NCI-H1417 treated with DMSO at 0.1 percent for 48 hours (cell line): ENCODE measurements at regions not wholly inside any gene's neighbourhood (a gene's known extent, or its start where the extent isn't known, plus 50 kb on each side); places are given as distances from the start of the nearest gene placed in this dataset.

Experiments used
- DNase-seq: peaks from one replicate; lab custom pipeline; 2025; lab: John Stamatoyannopoulos, UW

- no peak for DNase-seq
Observed at GRCh38 chr3:182078316-182078715, 366.6 kb downstream of the SOX2 start.

DNA sequence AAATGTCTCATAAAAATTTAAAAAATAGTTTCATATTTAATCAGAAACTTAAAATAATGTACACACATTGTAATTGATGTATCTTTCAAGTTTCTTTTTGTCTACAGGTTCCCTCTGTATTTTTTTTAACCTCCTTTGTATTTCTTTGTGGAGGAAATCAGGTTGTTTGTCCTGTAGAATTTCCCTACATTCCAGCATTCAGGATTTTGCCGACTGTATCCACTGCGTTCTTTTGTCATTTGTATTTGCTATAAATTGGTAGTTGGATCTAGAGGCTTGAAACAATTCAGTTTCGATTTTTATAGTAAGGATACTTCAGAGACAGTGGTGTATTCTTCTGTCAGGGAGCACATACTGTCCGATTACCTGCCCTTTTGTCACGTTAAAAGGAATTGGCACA lies 367.2 kb downstream of the SOX2 start:
- DNase-seq: no peak

DNA sequence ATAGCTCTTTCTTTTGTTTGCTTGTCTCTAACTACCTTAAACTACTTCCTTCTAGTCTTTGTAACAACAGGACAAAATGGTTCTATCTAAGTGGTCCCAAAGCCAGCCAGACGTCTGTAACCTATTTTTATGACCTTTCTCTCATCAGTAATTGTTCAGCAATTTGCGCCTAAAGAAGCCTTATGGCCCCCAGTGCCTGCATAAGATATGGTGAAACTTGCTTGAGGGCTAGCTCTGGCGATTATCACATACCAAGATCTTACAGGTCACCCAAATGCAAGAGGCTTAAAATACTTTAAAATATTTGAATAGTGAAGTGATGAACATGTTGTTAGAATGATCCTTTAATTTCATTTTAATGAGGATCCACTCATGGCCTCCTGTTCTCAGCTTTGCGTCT lies 369.4 kb downstream of the SOX2 start:
- DNase-seq: no peak

- DNase-seq: no peak
Observed at GRCh38 chr3:182083112-182083511, 371.4 kb downstream of the SOX2 start.

DNA sequence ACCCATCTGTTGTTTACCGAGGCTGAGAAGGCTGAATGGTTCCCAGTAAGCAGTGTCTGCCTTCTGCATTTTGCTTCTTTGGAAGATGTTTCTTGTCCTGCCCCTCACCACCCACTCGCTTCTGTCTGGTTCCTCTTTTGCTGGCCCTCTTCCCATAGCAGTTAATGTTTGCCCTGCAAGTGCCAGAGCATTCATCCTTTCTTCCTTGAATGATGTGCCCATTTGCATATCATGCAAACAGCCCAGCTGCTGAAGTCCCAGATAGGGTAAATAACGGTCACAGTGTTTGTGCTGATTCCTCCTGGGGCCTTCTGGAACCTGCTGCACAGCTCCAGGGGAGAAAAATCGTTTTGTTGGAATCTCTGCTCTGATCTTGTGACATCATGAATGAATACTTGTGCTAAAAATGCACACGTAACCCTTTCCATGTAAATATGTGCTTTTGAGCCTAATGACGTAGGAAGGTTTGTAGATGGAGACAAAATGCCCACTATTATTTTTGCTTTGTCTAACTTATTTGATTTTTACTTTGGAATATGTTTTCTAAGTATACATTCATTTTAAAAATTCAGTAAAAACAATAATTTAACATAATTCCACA lies 381.0 kb downstream of the SOX2 start:
- DNase-seq: no peak

DNA sequence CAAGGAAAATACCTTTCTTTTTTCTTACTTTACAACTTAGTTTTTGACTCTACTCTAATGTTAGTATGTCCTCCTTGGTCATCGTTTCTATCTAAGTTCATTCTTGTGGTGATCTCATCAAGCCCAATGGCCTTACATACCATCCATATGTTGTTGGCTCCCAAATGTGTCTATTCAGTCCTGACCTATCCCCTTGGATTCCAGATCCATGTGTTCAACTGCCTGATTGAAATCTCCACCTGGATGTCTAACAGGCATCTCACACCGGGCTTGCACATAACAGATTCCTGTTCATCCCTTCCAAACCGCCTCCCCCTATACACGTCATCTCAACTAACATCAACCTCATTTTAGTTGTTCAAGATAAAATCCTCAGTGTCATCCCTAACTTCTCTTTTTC lies 382.6 kb downstream of the SOX2 start:
- no peak for DNase-seq

DNA sequence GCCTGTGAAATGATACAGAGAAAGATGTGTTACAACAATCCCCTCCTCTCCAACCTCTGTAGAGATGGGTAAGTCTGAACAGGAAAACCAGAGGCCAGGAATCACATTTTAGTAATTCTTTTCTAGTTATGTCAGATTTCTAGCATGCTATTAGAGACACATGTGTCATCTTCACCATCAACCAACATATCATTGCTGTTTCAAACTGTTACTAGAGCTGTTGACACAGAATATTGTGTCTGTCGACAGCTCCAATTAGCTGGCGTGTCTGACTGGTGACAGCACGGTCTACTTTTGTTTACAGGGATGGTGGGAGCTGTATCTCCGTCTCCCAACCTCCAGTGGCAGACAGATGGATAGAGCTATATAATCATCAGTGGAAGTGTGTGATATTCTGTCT lies 393.2 kb downstream of the SOX2 start:
- no peak for DNase-seq

- DNase-seq: no peak
Observed at GRCh38 chr3:182105875-182106274, 394.1 kb downstream of the SOX2 start.

GRCh38 chr3:182108371-182108770 lies 396.6 kb downstream of the SOX2 start:
- no peak for DNase-seq

DNA sequence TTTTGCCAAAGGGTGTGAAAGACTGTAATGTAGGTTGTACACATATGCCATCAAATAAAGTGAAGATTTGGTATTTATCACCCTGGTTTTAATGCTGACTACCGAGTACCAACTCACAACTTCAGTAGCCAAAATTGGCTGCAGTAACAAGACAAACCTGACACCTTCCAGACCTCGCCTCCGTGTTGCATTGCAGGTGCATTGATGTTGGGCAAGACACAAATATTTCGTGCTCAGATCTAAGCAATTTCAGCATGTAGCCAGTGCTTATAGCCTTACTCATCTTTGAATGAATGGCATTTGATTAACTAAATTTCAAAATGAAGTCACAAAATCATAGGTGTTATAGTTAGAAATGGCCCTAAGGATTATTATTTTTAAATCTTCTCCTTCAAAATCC lies 400.2 kb downstream of the SOX2 start:
- no peak for DNase-seq

DNA sequence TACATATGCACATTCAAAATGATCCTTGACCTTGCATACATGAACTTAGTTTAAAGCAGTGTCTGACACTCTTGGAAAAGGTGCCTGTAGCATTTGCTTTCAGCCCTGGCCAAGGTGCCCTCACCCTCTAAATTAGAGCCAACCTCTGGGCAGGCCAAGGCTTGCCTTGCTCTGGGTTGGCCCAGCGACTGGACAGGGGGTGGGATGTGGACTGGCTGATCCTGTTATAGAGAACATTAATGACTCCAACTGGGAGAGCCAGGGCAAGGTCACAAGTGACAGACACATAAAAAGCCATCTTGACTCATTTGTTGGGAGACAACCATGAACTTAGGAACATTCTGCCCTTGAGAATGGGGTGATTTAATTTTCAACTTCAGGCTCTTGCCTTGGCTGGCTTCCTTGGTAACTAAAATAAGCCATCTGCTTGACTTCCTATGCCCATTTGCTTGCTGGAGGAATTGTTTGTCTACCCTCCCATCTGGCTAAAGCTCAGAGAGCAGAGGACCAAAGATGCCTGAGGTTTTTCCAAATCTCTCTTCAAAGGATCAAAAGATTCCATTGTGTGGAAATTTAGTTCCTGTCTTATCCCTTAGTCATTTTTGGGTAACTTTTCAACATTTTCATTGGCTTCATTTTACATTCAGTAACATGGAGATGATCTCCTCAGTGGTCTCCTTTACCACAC lies 403.7 kb downstream of the SOX2 start:
- DNase-seq: no peak

GRCh38 chr3:182116386-182116785 lies 404.7 kb downstream of the SOX2 start:
- no peak for DNase-seq

DNA sequence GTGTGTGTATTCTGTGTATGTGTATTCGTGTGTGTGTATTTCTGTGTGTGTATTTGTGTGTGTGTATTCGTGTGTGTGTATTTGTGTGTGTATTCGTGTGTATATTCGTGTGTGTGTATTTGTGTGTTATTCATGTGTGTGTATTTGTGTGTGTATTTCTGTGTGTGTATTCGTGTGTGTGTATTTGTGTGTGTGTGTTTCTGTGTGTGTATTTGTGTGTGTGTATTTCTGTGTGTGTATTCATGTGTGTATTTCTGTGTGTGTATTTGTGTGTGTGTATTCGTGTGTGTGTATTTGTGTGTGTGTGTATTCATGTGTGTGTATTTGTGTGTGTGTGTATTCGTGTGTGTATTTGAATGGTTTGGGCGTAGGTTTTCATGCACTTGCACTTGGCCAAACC lies 405.4 kb downstream of the SOX2 start:
- no peak for DNase-seq

DNA sequence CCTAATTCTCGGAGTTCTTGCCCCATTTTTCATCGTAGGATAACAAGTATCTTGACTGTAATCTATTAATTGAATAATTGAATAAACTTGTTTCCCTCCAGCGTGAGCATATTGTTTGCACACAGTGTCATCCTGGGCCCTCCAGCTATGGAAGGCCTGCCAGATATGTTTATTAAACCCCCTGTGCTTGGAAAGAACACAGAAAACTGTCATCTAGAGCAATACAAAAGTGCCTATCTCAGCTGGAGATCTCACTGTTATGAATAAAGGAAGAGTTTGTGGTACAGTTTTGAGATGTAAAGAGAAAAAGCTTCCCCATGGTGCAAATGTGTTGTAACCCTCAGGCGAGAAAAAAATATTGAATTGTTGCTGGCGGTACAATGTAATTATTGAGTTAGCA lies 405.9 kb downstream of the SOX2 start:
- DNase-seq: peak; percentile 63

- DNase-seq: no peak
Observed at GRCh38 chr3:182118066-182118465, 406.3 kb downstream of the SOX2 start.

- no peak for DNase-seq
Observed at GRCh38 chr3:182121401-182121800, 409.7 kb downstream of the SOX2 start.

DNA sequence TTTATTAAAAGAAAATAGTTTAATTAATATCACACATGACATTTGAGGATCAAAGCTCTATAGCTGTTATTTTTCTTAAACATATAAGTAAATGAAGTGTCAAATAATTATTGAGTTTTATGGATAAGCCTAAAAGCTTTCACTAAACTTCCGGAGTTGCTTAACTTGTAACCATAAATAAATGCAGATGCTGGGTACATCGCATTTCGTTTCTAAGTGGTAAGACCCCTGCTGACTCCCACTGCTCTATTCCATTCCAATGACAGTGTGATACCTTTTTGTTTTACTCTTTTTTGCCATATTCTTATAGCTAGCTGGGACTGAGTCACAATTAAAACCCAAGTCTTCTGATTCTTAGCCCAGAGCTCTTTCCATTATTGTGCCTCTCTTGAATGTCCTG lies 411.1 kb downstream of the SOX2 start:
- no peak for DNase-seq

DNA sequence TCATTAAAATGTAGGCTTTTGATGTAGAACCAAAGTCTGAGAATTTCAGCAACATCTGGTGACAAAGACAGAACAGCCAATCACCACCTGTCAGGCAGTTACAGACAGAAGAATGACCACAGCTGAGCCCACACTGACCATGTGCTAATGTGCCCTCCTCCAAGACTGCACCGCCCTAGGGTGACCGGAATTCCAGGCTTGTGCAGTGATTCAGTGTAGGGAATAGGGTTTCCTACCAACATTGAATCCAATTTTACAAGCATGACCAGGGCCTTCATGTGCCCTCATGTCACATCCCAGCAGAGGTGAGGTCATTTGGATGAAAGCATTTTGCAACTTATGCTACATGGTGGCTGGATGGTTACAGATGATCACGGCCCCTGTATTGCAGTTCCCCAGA lies 412.5 kb downstream of the SOX2 start:
- DNase-seq: no peak

DNA sequence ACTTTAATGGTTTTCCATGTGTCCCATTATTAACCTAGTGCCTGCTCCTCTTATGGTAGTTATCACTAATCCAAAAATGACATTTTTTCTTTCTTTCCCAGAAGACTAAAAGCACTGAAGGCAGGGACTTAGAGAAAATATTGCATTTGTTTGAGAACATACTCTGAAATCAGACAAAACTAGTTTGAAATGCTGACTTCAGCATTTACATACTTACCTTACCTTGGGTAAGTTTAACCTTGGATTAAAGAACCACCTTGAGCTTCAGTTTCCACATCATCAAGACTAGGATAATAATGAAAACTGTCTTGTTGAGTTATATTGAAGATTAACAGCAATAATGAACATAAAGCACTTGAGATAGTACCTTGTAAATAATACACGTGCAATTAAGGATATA lies 413.0 kb downstream of the SOX2 start:
- DNase-seq: no peak

DNA sequence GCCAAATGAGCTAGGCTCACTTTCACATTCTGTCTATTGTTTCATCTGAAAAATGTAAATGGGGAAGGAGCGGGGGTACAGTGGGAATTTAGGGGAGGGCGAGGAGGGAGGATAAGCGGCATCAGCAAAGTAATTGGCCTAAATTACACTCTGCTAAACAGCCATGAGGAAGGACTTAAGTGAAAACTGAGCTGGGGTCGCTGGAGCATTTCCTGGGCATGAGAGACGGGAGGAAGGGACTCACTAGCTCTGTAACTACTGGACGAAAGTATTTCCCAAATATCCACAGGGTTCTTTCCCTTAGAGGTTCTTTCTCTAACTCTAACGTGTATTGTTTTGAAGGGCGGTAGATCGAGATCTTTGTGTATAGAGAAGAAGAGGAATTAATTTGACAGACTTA lies 418.0 kb downstream of the SOX2 start:
- no peak for DNase-seq

GRCh38 chr3:182133752-182134151 lies 422.0 kb downstream of the SOX2 start:
- DNase-seq: no peak

DNA sequence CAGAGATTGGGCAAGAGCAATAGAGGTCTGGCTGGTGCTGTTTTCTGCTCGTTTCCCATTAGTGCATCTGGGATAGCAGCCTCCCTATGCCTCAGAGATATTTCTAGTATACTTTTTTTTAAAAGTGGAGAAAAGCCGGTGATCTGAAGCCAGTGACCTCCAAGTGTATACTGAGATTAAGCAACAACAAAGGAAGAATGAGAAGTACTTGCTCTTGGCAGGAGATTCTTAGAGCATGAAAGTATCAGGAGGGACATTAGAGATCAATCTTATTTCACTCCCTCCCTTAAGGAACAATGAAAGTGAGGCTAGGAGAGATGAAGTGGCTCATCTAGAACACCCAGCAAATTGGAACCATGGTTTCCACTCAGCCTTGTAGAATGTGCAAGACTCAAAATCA lies 423.3 kb downstream of the SOX2 start:
- no peak for DNase-seq

- peak; percentile 23 for DNase-seq
Observed at GRCh38 chr3:182136008-182136910, 424.5 kb downstream of the SOX2 start.
